PC-3 (cell line): ENCODE measurements at regions not wholly inside any gene's neighbourhood (a gene's known extent, or its start where the extent isn't known, plus 50 kb on each side); places are given as distances from the start of the nearest gene placed in this dataset.

Source experiments
- ATAC-seq: fragments of 200-7000 bp; cut with Tn5 transposase; 2 replicates; pipeline ENCODE4 v1.9.1; 2020; ENCODE audit warnings: mild to moderate bottlenecking, moderate library complexity
- BruUV-seq: library from RNA; stranded (reverse); fragments of 400-500 nt; replicated peaks from 2 replicates; lab custom pipeline; 2021; lab: Mats Ljungman, UMichigan
- CTCF ChIA-PET: fragments of 300-600 bp; sonication (Branson Sonifier 250); formaldehyde crosslinking; loops from one replicate; lab custom pipeline; 2022; ENCODE audit warnings: antibody characterized with exemption; lab: Charles Lee
- POLR2A ChIA-PET: fragments of 300-600 bp; sonication (Branson Sonifier 250); formaldehyde crosslinking; loops from one replicate; lab custom pipeline; 2022; ENCODE audit warnings: antibody characterized with exemption; ENCODE audit not compliant: unreplicated experiment; lab: Charles Lee
- DNase-seq: peaks from one replicate; pipeline ENCODE4 v3.0.0-alpha.2; 2015
- H2AFZ ChIP-seq: fragments of 300-600 bp; sonication (generic); 2 replicates; pipeline ENCODE4 v1.6.0; 2016; ENCODE audit warnings: antibody characterized with exemption, low read length
- H3F3A ChIP-seq: fragments of 300-600 bp; sonication (generic); one replicate; pipeline ENCODE4 v1.6.0; 2017; ENCODE audit warnings: antibody characterized with exemption, low read length, control low read depth, mild to moderate bottlenecking; ENCODE audit not compliant: unreplicated experiment
- H3K27ac ChIP-seq: fragments of 300-600 bp; sonication (generic); 2 replicates; pipeline ENCODE4 v1.5.1; 2016; ENCODE audit warnings: mild to moderate bottlenecking, low read length
- H3K27me3 ChIP-seq: fragments of 300-600 bp; sonication (generic); 2 replicates; pipeline ENCODE4 v1.6.1; 2016; ENCODE audit warnings: low read length, mixed read lengths
- H3K36me3 ChIP-seq: fragments of 300-600 bp; sonication (generic); 2 replicates; pipeline ENCODE4 v1.6.1; 2016; ENCODE audit warnings: low read depth, mixed run types, low read length, mixed read lengths
- H3K4me1 ChIP-seq: fragments of 300-600 bp; sonication (generic); 2 replicates; pipeline ENCODE4 v1.5.1; 2016; ENCODE audit warnings: low read length; ENCODE audit not compliant: insufficient read depth
- H3K4me2 ChIP-seq: fragments of 300-600 bp; sonication (generic); 2 replicates; pipeline ENCODE4 v1.6.0; 2016; ENCODE audit warnings: low read length
- H3K4me3 ChIP-seq: fragments of 300-600 bp; sonication (generic); 2 replicates; pipeline ENCODE4 v1.5.1; 2016; ENCODE audit warnings: mild to moderate bottlenecking, low read length, mixed read lengths
- H3K79me2 ChIP-seq: fragments of 300-600 bp; sonication (generic); 2 replicates; pipeline ENCODE4 v1.6.1; 2017; ENCODE audit warnings: low read length, mixed read lengths
- H3K9ac ChIP-seq: fragments of 300-600 bp; sonication (generic); 2 replicates; pipeline ENCODE4 v1.6.0; 2016; ENCODE audit warnings: mild to moderate bottlenecking, low read length
- H3K9me2 ChIP-seq: fragments of 300-600 bp; sonication (generic); replicated peaks from 2 replicates; pipeline ENCODE4 v1.6.1; 2016; ENCODE audit warnings: mixed run types, low read length, mixed read lengths
- H3K9me3 ChIP-seq: fragments of 300-600 bp; sonication (generic); 2 replicates; pipeline ENCODE4 v1.6.1; 2016; ENCODE audit warnings: low read length, mixed read lengths
- H4K20me1 ChIP-seq: fragments of 300-600 bp; sonication (generic); 2 replicates; pipeline ENCODE4 v1.6.1; 2016; ENCODE audit warnings: low read length, mixed read lengths
- CTCF ChIP-seq: fragments of 300-600 bp; sonication (generic); conservative IDR thresholded peaks from 2 replicates; pipeline ENCODE4 v1.5.1; 2017; ENCODE audit warnings: antibody characterized with exemption, low read depth, mild to moderate bottlenecking, low read length
- EZH2 ChIP-seq: fragments of 300-600 bp; sonication (generic); IDR thresholded peaks from one replicate; pipeline ENCODE4 v1.6.1; 2017; ENCODE audit warnings: antibody characterized with exemption, mild to moderate bottlenecking, low read length; ENCODE audit not compliant: unreplicated experiment
- EZH2phosphoT487 ChIP-seq: fragments of 300-600 bp; sonication (generic); IDR thresholded peaks from 2 replicates; pipeline ENCODE4 v1.6.1; 2018; ENCODE audit warnings: mild to moderate bottlenecking, antibody characterized with exemption, low read length, borderline replicate concordance
- intact Hi-C: fragments of 100-400 bp; cut with micrococcal nuclease; formaldehyde crosslinking; loops from 2 replicates; pipeline ENCODE4 v1.9.0; 2023

- intact Hi-C loops, result no loop called here
- no TSS peak for BruUV-seq
- no peak overlapping the region for H3K9ac ChIP-seq
- DNase-seq (no peak), ATAC-seq (no peak)
- no peaks in the 10 kb centered on the region for H3F3A ChIP-seq
- H3K4me2 ChIP-seq, result no peak overlapping the region
- no peaks in the 10 kb centered on the region for H3K27me3 ChIP-seq
- H3K36me3 ChIP-seq, result no peaks in the 10 kb centered on the region
- no peak overlapping the region for H2AFZ ChIP-seq
- no peak overlapping the region for H3K27ac ChIP-seq
- CTCF ChIA-PET, result no interaction called here
- H3K4me3 ChIP-seq, result no peak overlapping the region
- no peaks in the 10 kb centered on the region for H4K20me1 ChIP-seq
- no peak for TF ChIP-seq CTCF
- no peak for TF ChIP-seq EZH2phosphoT487
- TF ChIP-seq EZH2, result no peak
- H3K9me2 ChIP-seq, result no peaks in the 10 kb centered on the region
- no peaks in the 10 kb centered on the region for H3K79me2 ChIP-seq
- POLR2A ChIA-PET, result no interaction called here
- peaks cover 5% of the 10 kb centered on the region; the same call in 1 of the 2 replicates for H3K9me3 ChIP-seq
- no peaks in the 10 kb centered on the region for H3K4me1 ChIP-seq
These were observed 379.7 kb downstream of the MAT2B start for GRCh38 chr5:163885117-163885516.

- no peaks in the 10 kb centered on the region for H3K4me1 ChIP-seq
- POLR2A ChIA-PET, result no interaction called here
These were observed 382.4 kb downstream of the MAT2B start for GRCh38 chr5:163887854-163888253.

GRCh38 chr5:163888366-163888765, 382.9 kb downstream of the MAT2B start:
- Histone ChIP-seq H2AFZ (no peak overlapping the region), H4K20me1 (no peaks in the 10 kb centered on the region), H3K27me3 (no peaks in the 10 kb centered on the region), H3K79me2 (no peaks in the 10 kb centered on the region), H3K4me1 (no peaks in the 10 kb centered on the region), H3K36me3 (no peaks in the 10 kb centered on the region), H3K4me3 (no peak overlapping the region), H3F3A (no peaks in the 10 kb centered on the region), H3K27ac (no peak overlapping the region), H3K9me2 (no peaks in the 10 kb centered on the region), H3K9ac (no peak overlapping the region), H3K4me2 (no peak overlapping the region), H3K9me3 (no peaks in the 10 kb centered on the region)
- intact Hi-C loops, result no loop called here
- ATAC-seq (no peak), DNase-seq (no peak)
- TF ChIP-seq EZH2, result no peak
- no peak for TF ChIP-seq CTCF
- no peak for TF ChIP-seq EZH2phosphoT487
- ChIA-PET POLR2A (no interaction called here), CTCF (no interaction called here)
- no TSS peak for BruUV-seq

More at GRCh38 chr5:163887854-163888253, 382.4 kb downstream of the MAT2B start:
- CTCF ChIA-PET, result no interaction called here
- no peaks in the 10 kb centered on the region for H3K79me2 ChIP-seq
- DNase-seq (no peak), ATAC-seq (no peak)
- no peak overlapping the region for H3K4me3 ChIP-seq
- H3K9ac ChIP-seq, result no peak overlapping the region
- intact Hi-C loops, result no loop called here
- no peaks in the 10 kb centered on the region for H3K36me3 ChIP-seq
- H3K9me3 ChIP-seq, result no peaks in the 10 kb centered on the region
- H4K20me1 ChIP-seq, result no peaks in the 10 kb centered on the region
- H3F3A ChIP-seq, result no peaks in the 10 kb centered on the region
- BruUV-seq, result no TSS peak
- no peaks in the 10 kb centered on the region for H3K27me3 ChIP-seq
- H3K27ac ChIP-seq, result no peak overlapping the region
- H3K9me2 ChIP-seq, result no peaks in the 10 kb centered on the region
- H2AFZ ChIP-seq, result no peak overlapping the region
- no peak overlapping the region for H3K4me2 ChIP-seq
- TF ChIP-seq EZH2 (no peak), EZH2phosphoT487 (no peak), CTCF (no peak)
